ENCODE measurements at regions not wholly inside any gene's neighbourhood (a gene's known extent, or its start where the extent isn't known, plus 50 kb on each side); places are given as distances from the start of the nearest gene placed in this dataset.
"Not testable (repeated sequence)": the region's sequence is repeated elsewhere in the genome, so short reads cannot be mapped to it uniquely, and the experiment has no call there.

GRCh38 chr2:76173206-76173605 lies 462.5 kb upstream of the GCFC2 start:
- not testable (repeated sequence) for TF ChIP-seq SUZ12 (IDR thresholded peaks at IDR 0.05; ENCODE audit: extremely low read depth, insufficient read depth, insufficient read length); YY1 (IDR thresholded peaks at IDR 0.05; ENCODE audit: insufficient read depth, insufficient read length)

Data from NT2/D1 (cell line).